MV-4-11 (cell line): ENCODE measurements at regions not wholly inside any gene's neighbourhood (a gene's known extent, or its start where the extent isn't known, plus 50 kb on each side); places are given as distances from the start of the nearest gene placed in this dataset.

ENCODE experiments used
- DNase-seq: peaks from one replicate; lab custom pipeline; 2025; lab: John Stamatoyannopoulos, UW

DNA sequence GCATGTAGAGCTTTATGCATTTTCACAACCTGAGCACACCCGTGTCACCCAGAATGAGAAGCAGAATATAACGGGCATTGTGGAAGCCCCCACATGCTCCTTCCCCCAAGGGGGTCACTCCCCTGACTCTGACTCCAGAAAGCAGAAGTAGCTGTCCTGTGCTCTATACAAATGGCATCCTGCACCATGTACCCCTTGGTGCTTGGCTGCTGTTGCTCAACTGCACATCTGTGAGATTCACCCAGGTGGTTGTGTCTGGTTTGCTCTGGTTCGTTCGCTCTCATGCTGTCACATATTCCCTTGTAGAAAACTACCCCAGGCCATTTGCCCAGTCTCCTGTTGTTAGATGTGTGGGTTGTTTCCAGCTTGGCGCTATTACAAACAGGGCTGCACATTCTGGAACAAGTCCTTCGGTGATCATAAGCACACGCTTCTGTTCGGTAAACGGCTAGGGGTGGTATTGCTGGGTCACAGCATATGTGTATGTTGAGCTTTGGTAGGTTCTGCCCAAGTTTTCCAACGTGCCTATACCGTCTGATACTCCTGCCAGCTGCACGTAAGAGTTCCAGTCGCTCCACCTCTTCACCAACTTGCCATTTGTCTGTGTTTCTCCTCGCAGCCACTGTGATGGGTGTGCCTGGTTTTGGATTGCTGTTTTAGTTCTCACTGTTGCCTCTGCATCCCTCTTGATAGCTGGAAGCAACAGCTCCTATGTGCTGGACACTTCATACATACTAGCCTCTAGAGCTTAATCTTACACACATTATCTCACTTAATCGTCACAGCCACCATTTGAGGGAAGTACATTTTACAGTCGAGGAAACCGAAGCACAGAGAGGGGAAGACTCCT lies 65.4 kb upstream of the SLC6A6 start:
- DNase-seq, result peak; percentile 29

DNA sequence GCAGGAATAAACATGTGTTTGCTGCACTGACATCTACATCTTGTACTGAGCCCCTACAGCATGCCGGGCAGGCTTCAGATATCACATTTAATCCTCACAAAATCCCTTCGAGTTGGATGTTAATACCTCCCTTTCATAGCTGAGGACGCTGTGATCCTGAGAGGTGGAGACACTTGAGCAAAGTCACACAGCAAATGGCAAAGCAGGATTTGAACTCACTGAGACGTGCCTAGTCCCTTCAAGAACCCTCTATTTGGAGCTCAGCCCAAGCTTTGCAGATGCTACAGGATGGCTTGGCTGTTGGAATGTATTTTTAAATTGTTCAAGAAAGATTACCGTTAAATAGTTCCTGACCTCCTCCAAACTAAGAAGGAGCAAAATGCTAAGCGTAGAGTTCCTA lies 64.6 kb upstream of the SLC6A6 start:
- no peak for DNase-seq

DNA sequence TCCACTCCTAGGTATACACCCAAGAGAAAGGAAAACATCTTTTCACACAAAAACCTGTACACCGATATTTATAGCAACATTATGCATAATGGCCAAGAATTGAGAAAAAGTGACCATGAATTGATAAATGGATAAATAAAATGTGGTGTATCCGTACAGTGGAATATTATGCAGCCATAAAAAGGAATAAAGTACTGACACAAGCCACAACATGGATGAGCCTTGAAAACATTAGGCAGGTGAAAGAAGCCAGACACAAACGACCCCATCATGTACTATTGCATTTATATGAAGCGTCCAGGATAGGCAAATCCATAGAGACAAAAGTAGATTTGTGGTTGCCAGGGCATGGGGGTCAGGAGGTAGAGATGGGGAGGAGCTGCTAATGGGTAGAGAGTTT lies 64.2 kb upstream of the SLC6A6 start:
- DNase-seq, result no peak

DNA sequence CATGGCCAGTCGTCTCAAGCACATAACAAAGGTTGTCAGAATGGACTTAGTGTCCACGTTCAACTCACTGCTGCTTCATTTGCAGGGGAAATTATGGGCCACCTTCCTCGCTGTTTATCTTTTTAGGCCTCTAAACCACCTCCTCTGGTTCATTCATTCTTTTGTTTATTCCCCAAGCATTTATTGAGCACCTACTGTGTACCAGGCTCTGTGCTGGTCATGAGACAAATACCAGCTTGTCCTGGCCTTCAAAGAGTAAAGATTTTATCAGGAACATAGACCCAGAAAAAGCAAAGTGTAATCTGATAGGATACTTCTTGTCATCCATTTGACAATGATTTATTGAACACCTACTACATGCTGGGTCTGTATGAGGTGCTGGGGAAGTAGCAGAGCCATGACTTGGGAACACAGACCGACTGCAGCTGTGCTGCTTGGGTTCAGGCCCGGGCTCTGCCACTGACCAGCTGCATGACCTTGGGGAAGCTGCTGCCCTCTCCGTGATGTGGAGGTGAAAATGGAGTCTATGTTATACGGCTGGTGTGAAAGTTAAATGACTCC lies 63.4 kb upstream of the SLC6A6 start:
- no peak for DNase-seq

DNA sequence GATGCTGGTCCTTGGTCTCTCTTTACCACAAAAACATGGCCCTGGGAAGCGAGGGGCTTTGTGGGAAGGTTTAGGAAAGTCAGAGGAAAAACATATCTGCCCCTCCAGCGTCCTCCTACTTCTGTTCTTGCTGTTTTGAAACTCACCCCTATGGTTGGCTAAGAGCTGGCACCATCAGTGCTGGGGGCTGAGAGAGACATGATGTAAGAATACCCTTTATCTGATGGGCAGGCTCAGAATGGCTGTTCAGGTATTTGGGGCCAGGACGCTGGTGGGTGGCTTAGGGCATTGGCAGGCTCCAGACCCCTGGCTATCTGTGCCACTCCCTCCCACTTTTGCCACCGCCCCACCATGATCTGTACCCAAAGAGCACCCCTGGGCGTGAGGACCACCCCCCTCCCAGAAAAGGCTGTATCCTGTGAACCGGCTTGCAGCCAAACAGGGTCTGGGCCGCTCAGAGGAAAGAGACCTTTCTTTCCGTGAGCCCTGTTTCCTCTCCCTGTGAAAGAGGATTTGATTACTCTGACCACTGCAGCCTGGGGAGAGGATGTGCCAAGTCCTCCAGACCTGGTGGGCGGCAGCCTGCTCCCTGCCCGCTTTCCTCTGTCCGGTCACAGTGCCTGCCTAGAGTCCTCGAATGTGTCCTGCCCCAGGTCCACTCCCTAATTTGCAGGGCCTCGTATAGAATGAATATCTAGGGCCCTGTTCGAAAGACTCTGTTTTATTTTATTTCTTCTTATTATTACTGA lies 61.3 kb upstream of the SLC6A6 start:
- DNase-seq, result no peak

DNA sequence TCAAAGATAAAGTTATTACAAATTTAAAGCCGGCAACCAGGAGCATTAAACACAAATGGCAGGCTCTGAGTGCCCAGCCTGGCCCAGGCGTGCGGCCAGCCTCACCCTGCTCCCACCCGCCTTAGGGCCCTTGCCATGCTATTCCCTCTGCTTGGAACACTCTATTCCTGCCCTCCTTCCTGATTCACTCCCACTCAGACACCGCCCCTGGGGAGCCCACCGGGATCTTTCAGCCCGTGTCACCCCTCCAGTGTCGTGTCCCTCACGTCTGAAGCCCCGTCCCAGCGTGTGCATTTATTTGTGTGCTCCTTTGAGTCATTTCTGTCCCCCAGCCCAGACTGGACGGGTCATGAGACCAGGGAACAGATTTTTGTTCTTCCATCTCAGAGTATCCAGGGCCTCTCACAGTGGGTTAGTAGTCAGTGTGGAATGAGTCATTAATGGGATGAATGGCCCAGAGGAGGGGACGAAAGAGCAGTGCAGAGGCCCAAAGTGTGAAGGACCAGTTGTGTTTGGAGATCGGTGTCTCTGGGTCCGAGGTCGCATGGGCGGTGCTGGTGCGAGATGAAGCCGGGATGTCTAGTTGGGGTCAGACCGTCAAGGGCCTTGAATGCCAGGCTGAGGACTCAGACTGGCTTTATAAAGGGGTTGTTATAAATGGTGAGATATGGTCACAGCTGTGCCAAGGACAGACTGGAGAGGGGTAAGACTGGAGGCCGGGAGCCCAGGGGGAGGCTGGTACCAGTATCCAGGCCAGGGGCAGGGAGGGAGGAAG lies 58.9 kb upstream of the SLC6A6 start:
- DNase-seq, result no peak

DNA sequence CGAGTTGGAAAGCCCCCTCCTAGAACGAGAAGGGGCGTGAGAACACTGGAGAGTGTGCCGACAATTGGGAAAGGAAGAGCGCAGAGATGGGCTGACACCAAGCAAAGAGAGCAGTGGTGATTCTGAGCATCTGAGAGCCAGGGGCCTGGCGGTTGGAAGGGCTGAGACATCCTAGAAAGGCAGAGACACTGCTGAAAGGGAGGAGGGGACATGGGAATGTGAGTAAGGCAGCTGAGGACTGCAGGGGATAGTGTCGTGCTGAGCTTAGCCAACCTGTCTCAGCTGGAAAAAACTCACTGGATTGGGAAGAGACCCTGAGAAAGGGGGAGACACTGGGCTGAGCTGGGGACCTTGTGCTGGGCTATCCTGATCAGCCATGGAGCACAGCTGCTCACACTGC lies 58.1 kb upstream of the SLC6A6 start:
- DNase-seq, result no peak

DNA sequence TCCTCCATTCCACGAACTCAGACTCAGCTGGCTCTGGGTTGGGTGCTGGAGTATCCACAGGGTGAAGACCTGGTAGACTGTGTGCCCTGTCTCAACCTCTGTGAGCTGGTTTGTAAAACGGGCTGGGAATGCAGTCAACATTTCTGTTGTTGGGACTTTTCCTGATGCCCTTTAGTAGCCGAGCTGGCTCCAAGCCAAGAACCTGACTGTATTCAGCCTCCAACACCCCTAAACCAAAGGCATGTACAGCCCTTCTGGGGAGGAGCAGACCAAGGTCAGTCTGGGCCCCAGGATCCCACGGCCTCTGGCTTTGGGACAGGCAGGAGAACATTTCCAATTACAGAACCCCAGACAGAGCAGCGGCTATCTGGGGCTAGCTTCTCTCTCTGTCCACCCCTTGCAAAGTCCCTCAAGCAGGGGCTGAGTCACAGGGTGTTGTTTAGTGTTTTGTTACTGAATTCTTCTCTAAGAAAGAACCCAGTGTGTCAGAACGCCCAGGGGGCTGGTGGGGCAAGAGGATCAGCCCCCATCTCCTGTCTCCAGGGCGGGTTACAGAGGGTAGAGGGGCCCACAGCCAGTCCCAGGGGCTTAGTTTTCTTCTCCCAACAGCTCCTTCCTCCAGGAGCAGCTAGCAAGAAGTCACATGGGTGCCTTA lies 56.8 kb upstream of the SLC6A6 start:
- no peak for DNase-seq

DNA sequence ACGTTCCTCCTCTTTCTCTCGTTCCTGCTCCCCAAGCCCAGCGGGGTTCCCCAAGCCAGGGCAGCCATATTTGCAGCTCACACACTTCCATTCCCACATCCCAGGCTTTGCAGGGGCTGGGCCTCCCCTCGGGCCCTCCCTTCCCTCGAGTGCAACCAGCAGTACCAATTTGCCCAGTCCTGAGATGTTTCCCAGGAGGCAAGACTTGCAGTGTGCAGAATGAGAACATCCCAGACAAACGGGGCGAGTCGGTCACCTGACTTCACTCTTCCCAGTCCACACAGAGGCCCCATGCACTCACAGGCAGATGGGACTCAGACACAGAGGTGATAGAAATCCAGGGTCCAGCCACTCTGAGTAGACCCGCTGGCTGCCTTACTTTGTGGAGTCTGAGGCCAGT lies 56.2 kb upstream of the SLC6A6 start:
- no peak for DNase-seq

DNA sequence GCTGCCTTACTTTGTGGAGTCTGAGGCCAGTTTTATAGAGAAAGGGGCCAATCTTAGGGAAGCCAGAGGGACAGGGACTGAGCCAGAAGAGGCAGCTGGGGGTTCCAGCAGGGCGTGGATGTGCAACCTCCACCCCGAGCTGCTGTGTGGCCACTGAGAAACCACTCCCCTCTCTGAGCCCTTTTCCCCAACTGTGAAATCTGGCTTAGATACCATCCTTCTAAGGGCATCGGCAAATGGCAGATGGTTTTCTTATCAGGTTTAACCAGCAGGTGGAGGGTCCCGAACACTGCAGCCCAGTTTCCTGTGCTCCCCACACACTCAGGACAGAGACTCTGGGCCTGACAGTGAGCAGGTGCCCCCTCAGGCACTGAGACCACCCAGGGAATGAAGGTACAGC lies 55.8 kb upstream of the SLC6A6 start:
- DNase-seq, result no peak

DNA sequence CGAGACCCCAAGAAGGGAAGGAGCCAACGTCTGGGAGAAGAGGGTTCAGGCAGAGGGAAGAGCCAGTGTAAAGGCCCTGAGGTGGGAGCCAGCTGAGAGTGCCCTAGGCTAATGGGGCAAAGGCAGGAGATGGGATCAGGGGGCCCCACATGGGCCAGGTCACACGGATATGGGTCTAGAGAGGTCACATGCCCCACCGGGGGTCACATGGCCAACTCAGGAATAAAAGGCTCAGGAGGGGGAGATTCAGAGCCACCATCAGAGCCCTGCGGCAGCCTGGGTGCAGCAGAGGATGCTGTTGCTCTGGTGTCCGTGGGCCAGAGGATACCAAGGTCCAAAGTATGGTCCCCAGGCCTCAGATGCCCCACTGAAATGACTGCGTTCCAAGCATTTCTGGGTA lies 55.3 kb upstream of the SLC6A6 start:
- no peak for DNase-seq

DNA sequence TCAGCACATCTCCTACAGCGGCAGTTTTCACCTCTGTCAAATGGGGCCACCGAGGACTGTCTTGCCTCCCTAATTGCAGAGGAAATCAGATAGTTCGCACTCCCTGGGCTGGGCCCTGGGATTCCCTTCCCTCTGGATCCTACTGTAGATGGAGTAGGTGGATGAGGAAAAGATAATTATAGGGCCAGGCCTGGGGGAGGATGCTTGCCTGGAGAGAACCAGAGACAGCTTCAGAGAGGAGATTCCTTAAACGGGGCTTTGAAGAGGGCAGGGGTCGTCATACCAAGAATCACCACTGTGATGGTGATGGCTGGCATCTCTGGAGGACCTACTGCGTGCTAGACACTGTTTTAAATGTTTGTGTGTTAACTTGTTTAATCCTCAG lies 50.8 kb upstream of the SLC6A6 start:
- DNase-seq, result no peak

DNA sequence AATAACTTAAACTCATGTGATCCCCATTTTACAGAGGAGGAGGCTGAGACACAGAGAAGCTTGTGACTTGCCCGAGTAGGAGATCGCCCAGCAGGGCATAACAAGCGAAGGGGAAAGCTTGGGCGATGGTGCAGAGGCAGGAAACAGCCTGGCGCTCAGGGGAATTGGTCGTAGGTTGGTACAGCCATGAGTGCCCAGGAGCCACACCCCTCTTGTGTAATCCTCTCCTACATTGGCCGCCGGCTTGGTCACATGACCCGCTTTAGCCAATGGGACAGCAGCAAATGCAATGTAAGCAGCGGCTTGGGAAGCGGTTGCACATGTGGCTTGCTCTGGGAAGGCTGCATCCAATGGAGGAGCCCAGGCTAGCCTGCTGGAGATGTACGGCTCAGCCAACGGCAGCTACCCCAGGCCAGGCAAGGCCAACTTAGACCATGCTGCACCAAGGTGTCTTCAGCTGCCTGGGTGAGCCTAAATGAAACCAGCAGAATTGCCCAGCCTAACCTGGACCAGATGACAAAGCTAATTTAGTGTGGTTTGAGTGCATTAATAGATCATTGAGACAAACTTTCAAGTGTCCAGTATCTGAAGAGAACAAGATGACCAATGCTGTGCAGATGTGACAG lies 50.3 kb upstream of the SLC6A6 start:
- DNase-seq, result peak; percentile 25
